GM12875 (cell line): ENCODE measurements at regions not wholly inside any gene's neighbourhood (a gene's known extent, or its start where the extent isn't known, plus 50 kb on each side); places are given as distances from the start of the nearest gene placed in this dataset.

Experiments
- H3K4me3 ChIP-seq: one replicate; pipeline ENCODE4 v1.5.1; 2011; ENCODE audit warnings: low read depth, low read length, control low read depth
- CTCF ChIP-seq: IDR thresholded peaks from 2 replicates; pipeline ENCODE4 v1.5.1; 2011; ENCODE audit warnings: low read depth, mild to moderate bottlenecking, control low read depth, inconsistent platforms, low read length, moderate library complexity, borderline replicate concordance; ENCODE audit not compliant: insufficient read depth

DNA sequence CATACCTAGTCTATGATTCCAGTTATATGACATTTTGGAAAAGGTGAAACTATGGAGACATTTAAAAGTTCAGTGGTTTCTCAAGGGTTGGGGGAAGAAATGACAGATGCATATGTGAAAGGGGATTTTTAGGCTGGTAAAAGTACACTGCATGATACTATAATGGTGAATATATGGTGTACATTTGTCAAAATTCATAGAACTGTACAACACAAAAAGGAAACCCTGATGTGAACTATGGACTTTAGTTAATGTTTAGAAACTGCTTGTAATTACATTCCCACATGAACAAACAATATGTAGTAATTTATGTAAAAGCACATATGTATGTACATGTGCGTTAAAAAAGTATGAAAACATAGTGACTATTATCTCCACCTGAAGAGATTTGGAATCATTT lies 907.3 kb upstream of the CITED2 start:
- TF ChIP-seq CTCF, result no peak

GRCh38 chr6:140281236-140281635 lies 906.8 kb upstream of the CITED2 start:
- no peak overlapping the region for H3K4me3 ChIP-seq
- no peak for TF ChIP-seq CTCF

More for the DNA sequence above, 907.3 kb upstream of the CITED2 start:
- no peak overlapping the region for H3K4me3 ChIP-seq

DNA sequence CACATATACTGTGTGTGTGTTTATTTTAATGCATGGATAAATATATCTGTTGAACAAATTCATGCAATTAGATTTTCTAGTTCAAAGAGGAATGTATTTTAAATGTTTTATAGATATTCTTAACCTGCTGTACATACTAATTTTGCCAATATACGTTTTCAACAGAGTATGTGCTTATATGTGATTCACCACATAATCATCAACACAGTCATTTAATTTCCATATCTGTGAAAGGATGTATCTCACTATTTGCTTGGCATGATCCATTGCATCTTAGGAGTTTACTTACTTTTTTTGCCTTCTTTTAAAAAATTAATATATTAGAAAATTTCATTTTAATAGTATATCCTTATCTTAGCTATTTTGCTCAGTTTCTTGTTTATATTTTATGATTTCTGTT lies 902.3 kb upstream of the CITED2 start:
- no peak for TF ChIP-seq CTCF
- H3K4me3 ChIP-seq, result no peak overlapping the region

DNA sequence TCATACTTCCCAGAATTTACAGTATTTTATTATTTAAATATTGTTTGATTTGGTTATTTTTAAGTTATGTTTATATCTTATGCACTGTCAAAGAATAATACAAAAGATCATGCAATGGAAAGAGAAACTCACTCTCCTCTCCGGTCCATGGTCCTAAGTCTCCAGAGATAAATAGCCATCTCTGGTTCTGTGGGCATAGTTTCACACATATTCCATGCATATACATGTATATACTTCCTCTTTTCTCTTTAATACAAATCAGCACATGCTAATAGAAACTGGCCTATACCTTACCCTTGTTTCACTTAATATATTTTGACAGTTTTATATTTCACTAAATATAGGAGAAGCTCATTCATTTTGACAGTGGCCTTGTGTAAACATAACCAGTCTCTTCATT lies 901.7 kb upstream of the CITED2 start:
- TF ChIP-seq CTCF, result no peak
- H3K4me3 ChIP-seq, result no peak overlapping the region

GRCh38 chr6:140275725-140276124 lies 901.3 kb upstream of the CITED2 start:
- no peak for TF ChIP-seq CTCF

DNA sequence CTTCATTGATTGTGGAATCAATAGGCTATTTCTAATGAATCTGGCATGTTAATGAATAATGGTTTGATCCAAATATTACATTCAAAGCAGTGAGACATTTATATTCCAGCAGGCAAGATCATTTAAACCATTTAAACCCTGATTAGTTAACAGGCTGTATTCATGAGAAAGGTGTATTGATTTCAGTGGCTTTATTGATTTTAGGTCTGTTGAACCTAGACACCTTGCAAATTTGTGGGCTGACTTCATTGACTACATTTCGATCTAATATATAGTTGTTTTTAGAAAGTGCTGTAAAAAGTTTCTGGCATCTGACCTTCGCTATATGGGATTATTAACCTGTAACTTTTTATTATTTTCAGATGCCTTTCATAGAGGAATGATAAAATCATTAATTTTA lies 900.1 kb upstream of the CITED2 start:
- no peak overlapping the region for H3K4me3 ChIP-seq
- no peak for TF ChIP-seq CTCF

More at GRCh38 chr6:140275725-140276124, 901.3 kb upstream of the CITED2 start:
- H3K4me3 ChIP-seq, result no peak overlapping the region

DNA sequence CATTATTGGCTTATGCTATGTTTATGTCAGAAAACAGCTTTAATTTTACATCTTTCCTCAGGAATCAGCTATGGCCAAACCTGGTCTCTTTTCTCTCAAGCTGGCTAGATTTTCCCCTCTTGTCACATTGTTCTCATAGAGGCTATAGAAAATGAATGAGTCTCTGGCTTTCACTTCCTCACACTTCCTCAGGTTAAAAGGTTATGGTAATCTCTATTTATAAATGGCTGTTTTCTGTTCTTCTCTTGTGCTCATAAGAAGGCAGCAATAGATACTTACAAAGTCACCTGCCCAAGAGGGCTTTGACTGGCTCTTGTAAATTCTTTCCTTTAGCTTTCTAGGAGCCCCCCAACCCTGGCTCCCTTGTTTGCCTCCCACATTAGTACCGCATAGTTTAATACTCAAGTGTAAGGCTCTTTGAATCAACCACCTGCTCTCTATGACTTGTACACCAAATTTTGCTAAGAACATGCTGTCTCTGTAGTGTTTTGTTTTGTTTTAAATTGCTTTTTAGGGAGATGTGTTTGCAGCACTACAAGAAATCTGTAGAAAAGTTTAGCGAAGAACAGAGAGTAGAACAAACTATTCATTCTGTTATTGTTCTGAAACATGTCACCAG lies 897.4 kb upstream of the CITED2 start:
- no peak for TF ChIP-seq CTCF
- H3K4me3 ChIP-seq, result no peak overlapping the region
